ENCODE measurements at regions not wholly inside any gene's neighbourhood (a gene's known extent, or its start where the extent isn't known, plus 50 kb on each side); places are given as distances from the start of the nearest gene placed in this dataset.

DNA sequence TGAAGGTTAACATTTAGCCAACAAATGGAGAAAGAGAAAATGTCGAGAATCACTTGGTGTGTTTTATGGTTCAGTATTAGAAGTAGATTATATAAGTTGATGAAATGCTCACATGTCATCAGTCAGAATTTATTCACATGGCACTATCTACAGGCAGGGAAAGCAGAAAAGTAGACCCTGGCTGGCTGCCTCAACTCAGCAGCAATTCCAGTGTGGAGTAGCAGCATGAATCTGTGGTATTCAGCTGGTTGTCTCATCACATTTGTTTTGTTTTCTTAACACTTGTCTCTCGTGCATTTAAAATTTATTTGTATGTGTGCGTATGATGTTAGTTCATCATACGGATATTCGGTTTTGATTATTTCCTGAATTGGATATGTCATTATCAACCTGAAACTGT, 153.5 kb upstream of the OR13F1 start:
- TF ChIP-seq, protein P1, sequence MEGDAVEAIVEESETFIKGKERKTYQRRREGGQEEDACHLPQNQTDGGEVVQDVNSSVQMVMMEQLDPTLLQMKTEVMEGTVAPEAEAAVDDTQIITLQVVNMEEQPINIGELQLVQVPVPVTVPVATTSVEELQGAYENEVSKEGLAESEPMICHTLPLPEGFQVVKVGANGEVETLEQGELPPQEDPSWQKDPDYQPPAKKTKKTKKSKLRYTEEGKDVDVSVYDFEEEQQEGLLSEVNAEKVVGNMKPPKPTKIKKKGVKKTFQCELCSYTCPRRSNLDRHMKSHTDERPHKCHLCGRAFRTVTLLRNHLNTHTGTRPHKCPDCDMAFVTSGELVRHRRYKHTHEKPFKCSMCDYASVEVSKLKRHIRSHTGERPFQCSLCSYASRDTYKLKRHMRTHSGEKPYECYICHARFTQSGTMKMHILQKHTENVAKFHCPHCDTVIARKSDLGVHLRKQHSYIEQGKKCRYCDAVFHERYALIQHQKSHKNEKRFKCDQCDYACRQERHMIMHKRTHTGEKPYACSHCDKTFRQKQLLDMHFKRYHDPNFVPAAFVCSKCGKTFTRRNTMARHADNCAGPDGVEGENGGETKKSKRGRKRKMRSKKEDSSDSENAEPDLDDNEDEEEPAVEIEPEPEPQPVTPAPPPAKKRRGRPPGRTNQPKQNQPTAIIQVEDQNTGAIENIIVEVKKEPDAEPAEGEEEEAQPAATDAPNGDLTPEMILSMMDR (conservative IDR thresholded peaks at IDR 0.05 in 1 of 2, IDR thresholded peaks at IDR 0.05 in 1 of 2; ENCODE audit: extremely low read depth in 1 of 2, insufficient read depth in 1 of 2, low read depth in 1 of 2, low read length in 2 of 2), result no peak
- TF ChIP-seq EZH2 (IDR thresholded peaks at IDR 0.05; ENCODE audit: borderline replicate concordance, low read length), result no peak
